ENCODE measurements at regions not wholly inside any gene's neighbourhood (a gene's known extent, or its start where the extent isn't known, plus 50 kb on each side); places are given as distances from the start of the nearest gene placed in this dataset.
A peak's percentile ranks its signal among the peaks of the same experiment; 100 is the strongest.

DNA sequence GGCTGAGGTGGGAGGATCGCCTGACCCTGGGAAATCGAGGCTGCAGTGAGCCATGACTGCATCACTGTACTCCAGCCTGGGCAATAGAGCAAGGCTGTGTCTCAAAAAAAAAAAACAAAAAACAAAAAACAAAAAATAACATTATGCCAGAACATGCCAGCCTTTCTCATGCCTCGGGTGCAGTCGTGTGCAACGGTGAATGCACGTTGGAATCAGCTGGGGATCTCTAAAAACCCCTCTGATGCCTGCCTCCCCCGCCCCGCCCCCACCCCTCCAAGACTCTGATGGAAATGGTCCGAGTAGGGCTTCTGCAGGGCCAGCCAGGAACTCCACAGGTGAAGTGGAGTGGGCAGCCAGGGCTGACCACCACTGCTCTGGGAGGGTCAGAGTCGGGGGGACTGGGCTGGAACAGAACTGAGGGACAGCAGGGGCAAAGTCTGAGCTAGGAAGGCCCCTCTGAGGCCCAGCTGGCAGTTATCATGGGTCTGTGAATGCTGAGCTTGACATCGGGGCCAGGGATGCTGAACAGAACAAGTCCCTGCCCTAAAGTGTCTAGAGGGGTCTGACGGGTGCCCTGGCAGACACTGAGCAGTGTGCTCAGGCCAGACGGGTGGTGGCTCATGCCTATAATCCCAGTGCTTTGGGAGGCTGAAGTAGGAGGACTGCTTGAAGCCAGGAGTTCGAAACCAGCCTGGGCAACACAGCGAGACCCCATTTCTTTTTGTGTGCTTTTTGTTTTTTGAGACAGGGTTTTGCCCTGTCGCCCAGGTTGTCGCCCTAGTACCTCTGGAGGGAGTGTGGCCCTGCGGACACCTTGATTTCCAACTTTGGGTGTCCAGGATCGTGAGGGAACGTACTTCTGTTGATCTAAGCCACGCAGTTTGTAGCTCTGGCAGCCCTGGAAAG is 193.4 kb upstream of the GSE1 start:
- no peak for DNase-seq (ENCODE audit: low spot score)
- FAIRE-seq, result no peak

DNA sequence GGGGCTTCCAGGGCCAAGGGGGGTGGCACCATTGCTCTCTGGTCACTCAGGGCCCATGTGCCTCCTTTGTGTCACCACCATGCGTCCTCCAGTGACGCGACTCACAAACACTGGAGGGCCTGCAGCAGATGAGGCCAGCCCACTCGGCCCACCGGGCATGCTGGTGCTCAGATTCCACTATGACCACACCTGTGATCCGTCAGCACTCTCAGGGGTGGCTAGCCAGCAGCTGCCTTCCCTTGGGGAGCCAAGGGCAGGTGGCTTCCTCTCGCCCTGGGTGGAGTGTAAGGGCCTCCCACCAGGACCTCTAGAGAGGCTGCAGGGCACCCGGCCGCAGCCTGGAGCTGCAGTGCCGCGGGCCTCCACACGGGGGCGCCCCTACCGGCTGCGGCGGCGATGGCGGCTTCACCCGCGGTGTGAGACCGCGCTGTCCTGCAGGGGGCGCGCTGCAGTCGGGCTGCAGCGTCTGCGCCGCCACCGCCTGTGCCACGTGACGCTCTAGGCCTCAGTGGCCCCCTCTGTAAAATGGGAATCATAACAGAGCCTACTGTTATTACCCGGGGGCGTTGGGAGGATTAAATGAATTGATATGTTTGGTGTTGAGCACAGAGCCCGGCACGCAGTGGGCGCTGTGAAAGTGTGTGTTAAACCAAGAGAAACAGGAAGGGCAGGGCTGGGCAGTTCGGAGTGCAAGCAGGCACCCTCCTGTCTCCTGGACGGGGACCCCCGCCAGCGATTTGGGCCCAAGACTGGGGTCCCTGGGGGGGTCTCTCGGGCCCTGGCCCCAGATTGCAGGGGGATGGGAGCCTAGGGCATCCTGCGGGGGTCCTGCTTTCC is 192.4 kb upstream of the GSE1 start:
- FAIRE-seq (no peak), DNase-seq (ENCODE audit: low spot score) (peak; percentile 23)

DNA sequence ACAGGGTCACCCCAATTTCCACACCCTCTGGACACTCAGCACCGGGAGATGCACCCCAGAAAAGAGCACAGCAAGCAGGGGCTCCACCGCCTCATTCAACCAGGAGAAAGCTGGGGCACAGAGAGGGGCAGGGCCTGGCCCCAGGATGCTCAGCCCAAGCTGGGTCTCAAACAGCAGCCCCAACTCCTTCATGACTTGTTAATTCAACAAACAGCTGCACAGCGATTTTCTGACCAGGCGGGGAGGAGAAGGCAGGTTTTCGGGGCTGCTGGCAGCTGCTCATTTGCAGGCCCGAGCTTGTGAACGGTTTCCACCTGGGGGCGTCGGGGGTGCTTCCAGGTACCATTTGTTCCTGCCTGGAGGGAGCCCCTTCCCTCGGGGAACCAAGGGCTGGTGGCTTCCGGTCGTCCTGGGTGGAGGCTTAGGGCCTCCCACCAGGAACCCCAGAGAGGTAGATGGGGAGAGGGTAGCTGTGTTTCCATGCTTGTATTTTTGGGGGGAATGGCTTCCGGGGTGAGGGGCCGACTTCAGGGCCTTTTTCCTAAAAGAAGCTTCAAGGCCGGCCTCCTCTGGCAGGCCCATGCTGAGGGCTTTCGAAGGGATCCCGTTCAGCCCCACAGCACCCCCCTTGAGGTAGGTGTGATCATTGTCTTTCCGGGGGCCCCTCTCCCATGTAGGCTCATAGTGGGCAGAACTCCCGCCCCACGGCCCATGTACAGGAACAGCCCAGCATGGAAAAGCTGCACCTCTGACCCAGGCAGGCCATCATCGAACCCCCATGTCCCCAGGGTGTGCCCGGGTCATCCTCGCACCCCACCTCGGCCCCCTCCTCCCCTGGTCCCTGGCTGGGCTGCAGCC is 191.6 kb upstream of the GSE1 start:
- no peak for FAIRE-seq
- no peak for DNase-seq (ENCODE audit: low spot score)

DNA sequence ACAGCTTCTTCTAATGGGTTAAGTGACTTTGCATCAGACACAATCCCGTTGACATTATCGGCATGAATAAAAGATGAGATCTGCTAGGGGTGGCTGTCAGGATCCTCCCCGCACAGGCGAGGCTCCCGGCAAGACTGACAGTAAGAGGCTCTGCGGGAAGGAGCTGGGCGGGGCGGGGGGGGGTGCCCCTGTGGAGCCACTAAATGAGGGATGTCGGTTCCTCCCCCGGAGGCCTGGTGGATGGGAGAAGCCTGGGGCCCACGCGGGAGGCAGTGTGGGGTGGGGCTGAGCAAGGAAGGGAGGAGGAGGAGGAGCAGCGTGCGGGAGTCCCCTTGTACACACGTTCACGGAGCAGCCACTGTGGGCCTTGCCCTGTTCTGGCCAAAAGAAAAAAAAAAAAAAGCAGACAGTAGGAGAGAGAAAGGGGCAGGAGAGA is 190.9 kb upstream of the GSE1 start:
- DNase-seq (ENCODE audit: low spot score) (no peak), FAIRE-seq (no peak)

DNA sequence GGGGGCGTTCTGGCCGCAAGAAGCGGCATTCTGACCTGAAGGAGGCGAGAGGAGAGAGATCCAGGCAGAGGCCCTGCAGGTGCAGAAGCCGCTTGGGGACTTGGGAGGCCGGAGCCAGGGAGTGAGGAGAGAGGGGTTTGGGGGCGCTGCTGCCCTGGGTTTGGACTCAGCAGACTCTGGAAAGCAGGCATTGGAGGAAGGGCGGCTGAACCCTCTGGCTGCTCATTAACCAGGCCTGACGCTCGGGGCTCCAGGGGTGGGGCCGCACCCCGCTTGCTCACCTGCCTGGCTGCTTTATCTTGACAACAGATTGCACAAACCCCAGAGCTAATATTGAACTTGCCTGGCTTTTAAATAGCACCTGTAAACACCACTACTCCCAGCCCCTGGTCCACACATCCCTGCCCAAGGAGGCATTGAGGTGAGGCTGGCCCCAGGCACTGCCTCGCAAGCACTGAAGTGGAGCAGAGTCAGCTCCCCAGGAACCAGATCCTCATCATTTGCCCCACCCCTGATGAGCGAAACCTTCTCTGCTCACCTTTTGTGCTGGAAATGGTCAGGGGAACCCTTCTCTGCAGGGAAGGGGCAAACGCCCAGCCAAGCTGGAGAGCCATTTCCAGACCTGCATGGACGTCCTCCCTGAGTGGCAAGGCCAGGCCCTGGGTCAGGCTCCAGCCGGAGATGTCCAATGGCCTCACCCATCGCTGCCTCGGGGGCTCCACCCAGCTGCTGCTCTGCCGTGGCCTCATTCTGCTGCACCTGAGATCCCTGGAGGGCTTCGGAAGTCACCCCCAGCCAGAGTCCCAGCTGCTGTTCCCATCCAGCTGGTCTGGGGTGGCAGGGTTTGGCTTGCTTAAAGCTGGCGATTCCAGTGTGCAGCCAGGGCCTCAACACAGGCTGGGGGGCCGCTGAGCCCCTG is 190.2 kb upstream of the GSE1 start:
- DNase-seq (ENCODE audit: low spot score) (no peak), FAIRE-seq (no peak)

DNA sequence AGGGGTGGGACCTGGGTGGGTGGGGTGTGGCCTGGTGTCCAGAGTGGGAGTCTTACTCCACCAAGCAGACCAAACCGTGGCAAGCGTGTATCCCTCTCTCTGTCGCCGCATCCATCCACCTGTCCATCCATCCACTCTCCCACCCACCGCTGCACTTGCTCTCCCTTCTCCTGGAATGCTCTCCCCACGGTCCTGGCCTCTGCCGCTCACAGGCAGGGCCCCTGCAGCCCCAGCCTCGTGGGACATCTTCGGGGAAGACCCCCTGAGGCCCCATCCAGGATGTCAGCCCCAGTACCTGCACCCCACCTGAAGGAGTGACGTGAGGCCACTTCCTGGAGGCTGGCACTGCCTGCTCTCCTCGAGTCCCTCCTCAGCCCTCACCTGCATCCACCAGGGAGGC is 189.5 kb upstream of the GSE1 start:
- no peak for DNase-seq (ENCODE audit: low spot score)
- FAIRE-seq, result no peak

DNA sequence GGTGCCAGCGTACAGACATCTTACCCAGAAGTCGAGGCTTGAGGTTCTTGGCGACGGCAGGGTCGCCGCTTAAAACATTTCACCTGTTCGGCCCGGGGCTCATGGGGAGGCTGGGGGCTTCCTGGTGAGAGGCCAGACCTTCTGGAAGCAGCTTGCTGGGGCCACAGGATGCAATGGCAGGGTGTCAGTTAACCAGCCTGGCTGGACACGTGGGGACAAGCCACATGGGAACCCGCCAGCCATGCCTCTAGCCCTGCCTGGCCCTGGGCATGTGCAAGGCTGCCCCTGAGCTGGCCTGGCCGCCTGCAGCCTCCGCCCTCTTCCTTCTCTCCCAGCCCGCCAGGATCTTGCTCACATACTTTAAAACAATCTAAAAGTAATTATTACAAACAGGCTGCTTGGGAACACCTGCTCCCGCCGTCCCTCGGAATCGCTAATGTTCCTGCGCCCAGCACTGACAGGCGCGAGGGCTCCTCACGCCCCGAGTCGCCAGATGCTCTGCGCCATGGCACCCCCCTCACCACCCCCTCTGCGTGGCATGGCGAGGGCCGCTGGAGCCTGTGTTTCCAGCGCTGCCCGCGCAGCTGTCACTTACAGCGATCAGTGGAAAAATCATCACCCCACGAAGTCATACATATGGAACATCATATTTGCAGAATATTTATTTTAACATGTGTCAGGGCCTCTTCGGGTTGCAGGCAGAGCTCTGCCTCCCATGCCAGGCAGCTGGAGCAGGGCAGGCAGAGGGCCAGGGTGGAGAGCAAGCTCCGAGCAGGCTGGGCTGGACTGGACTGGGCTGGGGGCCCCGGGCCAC is 188.7 kb upstream of the GSE1 start:
- DNase-seq (ENCODE audit: low spot score) (no peak), FAIRE-seq (no peak)

DNA sequence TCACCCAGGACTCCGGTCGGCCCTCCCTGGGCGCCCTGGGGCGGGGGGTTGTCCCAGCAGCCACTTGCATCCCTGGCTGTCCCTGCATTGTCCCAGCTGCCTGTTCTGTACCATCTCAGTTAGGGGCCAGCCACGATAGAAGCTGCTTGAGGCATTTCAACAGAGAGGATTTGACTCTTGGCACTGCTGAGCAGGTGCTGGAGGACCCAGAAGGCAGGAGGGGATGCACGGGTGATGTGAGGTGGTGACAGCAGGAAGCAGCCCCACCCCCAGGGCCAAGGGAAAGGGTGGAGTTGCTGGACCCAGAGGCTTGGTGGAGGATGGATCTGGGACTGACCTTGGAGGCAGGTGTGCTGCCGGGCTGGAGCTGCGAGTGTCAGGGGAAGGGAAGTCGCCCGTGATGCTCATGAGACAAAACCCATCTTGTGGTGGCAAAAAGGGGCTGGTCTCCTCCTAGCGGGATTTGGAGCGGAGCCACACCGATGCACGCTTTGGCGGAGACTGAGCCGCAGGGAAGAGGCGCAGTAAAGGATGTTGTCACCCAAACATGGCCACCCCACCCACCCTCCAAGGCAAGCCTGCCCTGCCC is 188.0 kb upstream of the GSE1 start:
- no peak for FAIRE-seq
- DNase-seq (ENCODE audit: low spot score), result no peak

DNA sequence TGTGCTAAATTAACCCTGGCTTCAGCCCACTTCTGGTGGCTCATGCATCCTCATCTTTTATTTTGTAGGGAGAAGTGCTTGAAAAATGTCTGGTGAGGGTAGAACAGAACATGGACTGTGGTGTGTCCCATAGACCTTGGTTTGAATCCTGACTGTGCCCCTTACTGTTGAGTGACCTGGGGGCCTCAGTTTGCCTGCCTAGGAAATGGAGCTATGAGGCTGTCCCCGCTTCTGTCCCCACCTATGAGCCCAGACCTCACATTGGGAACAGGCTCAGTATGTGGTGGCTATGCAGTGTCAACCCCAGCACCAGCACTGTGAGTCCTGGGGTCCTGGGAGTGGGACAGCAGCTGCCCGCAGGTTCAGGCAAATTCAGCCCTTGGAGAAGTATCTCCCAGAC is 186.3 kb upstream of the GSE1 start:
- no peak for FAIRE-seq
- DNase-seq (ENCODE audit: low spot score), result no peak

DNA sequence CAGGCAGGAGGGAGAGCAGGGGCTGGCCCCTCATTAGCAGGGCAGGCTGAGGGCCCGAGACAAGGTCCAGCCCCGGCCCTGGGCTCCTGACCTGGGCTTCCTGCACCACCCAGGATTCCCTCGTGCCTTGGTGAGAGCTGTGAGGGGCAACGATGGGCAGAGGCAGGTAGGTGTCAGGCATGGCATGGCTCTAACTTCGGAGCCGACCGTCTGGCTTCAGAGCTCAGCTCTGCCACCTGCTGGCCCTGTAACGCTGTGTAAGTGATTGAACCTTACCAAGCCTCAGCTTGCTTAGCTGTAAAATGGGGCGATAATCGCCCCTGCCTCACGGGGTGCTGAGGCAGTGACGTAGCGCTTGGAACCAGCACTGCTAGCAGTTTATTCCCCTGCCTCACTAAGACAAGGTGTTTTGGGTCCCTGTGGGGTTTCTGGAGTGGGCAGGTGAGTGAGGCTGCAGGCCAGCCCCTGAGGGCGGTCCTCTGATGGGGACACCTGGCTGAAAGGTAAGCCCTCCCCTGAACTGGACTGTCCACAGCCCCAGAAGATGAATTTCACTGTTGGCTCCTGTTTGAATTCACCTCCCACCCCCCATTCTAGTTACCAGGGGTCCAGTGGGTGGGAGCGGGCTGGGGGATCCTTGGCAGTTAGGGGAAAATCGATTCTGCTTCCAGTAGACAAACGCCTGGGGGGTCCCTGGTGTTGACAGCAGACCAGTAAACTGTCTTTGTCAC is 184.8 kb upstream of the GSE1 start:
- peak; percentile 14 for DNase-seq (ENCODE audit: low spot score)
- FAIRE-seq, result no peak

DNA sequence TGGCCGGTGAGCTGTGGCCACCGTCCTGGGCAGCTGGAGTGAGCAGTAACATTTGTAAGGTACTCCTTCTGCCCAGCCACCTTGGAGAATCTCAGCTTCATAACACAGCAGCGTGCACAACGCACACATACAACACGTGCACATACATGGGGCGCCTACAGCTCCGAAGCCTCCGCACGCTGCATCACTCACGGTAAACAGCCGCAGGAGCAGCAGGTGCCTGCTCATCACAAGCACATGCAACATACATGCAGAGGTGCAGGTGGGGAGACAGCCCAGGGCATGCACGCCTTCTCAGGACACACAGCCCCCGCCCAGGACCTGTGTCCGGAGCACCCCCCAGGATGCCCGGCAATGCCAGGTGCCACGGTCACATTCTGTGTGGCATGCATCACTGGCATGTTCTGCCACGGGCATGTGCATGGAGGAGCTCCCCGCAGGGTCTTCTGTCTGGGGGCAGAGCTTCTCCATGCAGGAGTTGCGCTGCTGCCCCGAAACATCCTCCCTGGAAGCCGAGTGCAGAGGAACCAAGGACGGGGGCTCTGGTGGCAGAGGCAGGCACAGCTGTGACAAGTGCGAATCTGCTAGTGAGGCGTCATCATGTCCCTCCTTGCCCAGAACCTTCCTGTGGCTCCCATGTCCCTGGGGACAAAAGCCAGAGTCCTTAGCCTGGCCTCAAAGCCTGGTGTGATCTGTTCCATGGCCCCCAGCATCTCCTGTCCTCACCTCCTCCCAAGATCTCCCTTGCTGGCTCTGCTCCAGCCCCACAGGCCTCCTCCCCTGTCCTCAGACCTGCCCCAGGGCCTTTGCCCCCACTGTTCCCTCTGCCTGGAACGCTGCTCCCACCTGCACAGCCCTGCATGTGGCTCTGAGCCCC is 184.0 kb upstream of the GSE1 start:
- DNase-seq (ENCODE audit: low spot score), result no peak
- no peak for FAIRE-seq

DNA sequence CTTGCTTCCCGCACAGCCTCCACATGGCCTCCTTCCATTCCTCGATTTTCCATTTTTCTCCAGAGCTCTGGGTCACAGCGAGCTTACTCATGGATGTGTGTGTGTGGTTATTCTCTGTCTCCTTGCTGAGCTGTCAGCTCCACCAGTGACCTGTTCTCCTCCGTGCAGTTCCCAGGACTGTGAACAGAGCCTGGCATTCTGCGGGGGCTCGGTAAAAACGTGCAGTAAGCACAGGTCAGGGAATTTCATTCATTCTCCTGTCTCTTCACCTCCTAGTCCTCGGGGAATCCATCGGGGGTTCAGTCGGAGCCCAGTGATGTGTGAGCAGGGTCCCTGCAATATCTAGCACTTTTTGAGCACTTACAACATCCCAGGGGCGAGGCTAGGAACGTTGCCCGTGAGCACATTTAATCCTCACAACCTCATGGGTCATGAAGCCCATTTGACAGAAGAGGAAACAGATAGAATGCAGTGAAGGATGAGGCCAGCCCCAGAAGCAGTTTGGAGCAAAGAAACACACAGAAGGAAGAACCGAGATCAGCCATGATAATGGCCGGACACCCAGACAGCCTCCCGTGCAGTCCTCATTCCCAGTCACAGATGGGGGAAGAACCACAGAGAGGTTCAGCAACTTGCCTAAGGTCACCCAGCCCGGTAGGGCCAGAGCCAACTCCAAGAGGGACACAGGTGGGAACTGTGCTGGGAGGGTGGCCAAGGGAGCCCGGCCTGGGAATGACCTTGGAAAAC is 183.2 kb upstream of the GSE1 start:
- FAIRE-seq (no peak), DNase-seq (ENCODE audit: low spot score) (no peak)

DNA sequence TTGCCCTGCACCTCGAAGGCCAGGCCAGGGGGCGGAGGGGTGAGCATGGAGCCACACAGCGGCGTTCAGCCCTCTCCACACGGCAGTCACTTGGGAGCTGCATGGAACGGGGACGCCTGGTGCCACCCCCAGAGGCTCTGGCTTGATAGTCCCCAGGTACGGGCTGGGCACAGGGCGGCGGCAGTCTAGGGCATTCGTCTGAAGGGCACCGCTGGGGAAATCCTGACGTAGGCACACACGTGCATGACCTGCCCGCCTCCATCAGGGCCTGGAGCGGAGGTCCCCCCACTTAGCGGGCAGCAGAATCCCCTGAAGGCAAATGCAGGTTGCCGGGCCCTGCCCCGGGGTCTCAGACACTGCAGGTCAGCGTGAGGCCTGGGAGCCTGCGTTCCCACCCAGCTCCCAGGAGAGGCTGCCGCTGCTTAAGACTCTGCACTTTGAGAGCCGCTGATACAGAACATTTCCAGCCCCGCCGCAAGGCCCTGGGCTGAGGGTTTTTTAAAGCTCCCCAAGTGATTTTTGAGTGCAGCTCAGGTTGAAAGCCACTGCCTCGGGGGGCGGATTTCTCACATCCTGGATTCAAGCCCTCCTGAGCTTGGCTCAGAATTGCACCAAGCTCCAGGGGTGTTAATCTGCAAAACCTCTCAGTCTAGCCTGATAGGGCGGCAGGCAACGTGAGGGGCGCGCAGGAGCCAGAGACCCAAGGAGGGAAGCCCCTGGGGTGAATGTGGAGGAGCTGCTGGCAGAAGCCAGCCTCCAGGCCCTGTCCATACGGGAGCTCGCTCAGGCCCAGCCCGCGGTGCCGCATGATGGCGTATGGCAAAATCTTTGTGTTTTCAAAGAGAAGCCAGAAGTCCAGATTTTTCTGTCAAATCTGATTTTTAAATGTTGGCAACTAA is 182.3 kb upstream of the GSE1 start:
- FAIRE-seq, result no peak
- no peak for DNase-seq (ENCODE audit: low spot score)

DNA sequence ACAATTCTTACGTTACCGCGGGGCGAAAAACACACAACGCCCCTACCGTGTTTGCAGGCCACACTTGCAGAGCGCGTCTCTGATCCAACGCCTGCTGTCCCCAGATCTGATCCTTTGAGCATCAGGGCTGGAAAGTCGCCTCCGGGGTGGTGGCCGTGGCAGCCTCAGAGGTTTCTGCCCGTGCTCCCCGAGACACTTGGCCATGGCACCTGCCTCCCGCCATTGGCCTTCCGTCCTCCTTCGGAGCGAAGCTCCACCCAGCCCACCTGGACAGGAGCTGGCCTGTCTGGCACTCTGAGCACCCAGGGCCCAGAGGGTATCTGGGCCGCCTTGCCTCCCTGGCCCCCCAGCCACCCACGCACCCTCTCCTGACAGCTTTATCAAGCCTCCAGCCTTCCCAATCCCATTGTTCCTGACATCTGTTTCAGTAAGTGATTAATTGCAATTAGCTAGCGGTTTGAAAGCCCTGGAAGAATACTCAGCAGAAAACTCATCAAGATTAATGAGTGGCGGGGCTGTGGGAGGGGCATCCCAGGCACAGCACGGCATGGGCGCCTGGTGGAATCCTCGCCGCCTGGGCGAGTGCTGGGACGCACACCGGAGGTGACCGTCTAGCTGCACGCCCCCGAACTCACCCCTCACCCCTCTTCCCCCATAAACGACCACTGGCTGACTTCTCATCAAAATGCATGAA is 181.5 kb upstream of the GSE1 start:
- FAIRE-seq (no peak), DNase-seq (ENCODE audit: low spot score) (no peak)

DNA sequence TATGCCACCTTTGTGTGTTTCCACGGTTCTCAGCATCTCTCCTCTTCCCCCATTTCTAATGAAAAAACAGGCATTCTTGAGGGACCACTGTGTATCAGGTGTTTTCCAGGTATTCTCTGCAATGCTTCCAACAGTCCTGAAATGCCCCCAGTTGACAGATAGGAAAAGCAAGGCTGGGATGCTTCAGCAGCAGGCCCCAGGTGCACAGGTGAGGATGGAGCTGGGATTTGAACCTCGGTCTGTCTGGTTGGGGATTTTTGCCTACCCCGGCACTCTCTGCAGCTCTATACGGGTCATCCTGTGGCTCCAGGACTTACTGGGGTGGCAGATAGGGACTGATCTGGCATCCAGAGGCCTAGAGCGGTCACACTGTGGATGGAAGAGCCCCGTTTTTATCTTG is 180.5 kb upstream of the GSE1 start:
- FAIRE-seq (no peak), DNase-seq (ENCODE audit: low spot score) (no peak)

Data from RCC 7860 (cell line).